ENCODE measurements at regions not wholly inside any gene's neighbourhood (a gene's known extent, or its start where the extent isn't known, plus 50 kb on each side); places are given as distances from the start of the nearest gene placed in this dataset.
"Not testable (repeated sequence)": the region's sequence is repeated elsewhere in the genome, so short reads cannot be mapped to it uniquely, and the experiment has no call there.

DNA sequence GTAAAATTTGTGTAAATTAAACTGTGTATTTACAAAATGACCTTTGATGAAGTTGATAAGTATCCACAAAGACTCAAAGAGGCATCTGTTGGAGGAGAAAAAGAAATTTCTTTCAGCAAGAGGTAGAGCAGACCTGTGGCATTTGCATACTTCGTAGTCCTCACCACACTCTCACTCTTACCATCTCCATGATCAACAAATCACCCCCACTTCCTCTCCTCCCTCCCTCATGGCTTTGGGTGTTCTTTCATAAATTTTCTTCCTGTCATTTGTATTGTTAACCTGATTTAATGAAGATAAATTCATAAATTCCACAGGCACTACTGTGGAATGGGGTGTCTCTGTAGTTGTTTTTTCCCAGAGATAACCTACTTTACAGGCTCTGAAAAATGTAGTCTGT, 366.5 kb downstream of the ZNF674 start:
- no peaks in the 10 kb centered on the region for H3K36me3 ChIP-seq (ENCODE audit: control insufficient read depth in 2 of 2, extremely low read depth in 1 of 2, insufficient read depth in 2 of 2, low read length in 2 of 2)
- DNase-seq (ENCODE audit: low read depth, low spot score) = no peak
- H3K79me2 ChIP-seq (ENCODE audit: control insufficient read depth, insufficient read depth, low read length) = peaks cover 2% of the 10 kb centered on the region
- H2AFZ ChIP-seq (ENCODE audit: control insufficient read depth, low read length) = no peak overlapping the region
- no peak for TF ChIP-seq EZH2 (IDR thresholded peaks at IDR 0.05; ENCODE audit: low read length)
- no peak for TF ChIP-seq CTCF (optimal IDR thresholded peaks at IDR 0.05 in 1 of 3, IDR thresholded peaks at IDR 0.05 in 1 of 3, conservative IDR thresholded peaks at IDR 0.05 in 1 of 3; ENCODE audit: extremely low read depth in 1 of 3, insufficient read depth in 2 of 3, low read length in 3 of 3)
- no peak overlapping the region for H3K4me3 ChIP-seq (ENCODE audit: control insufficient read depth in 2 of 3, extremely low read depth in 1 of 3, insufficient read depth in 2 of 3, low read depth in 1 of 3, low read length in 3 of 3)
- peaks cover 5% of the 10 kb centered on the region for H3K9me3 ChIP-seq (ENCODE audit: control insufficient read depth, low read depth, low read length)
- H3K9me1 ChIP-seq (ENCODE audit: control insufficient read depth, extremely low read depth, insufficient read depth, low read length) = no peaks in the 10 kb centered on the region
- no peak overlapping the region for H3K9ac ChIP-seq (ENCODE audit: control insufficient read depth, extremely low read depth, insufficient read depth, low read length)
- dilution Hi-C loops (cut with MboI; ENCODE audit: extremely low pct_ligation_motif_present, low sequenced_read_pairs) = no loop called here
- H4K20me1 ChIP-seq (ENCODE audit: control insufficient read depth, extremely low read depth, insufficient read depth, low read length) = no peaks in the 10 kb centered on the region
- no peak overlapping the region for H3K27ac ChIP-seq (ENCODE audit: control insufficient read depth, insufficient read depth, low read length)
- H3K4me2 ChIP-seq (ENCODE audit: control insufficient read depth, extremely low read depth, insufficient read depth, low read depth, low read length) = no peak overlapping the region
- FAIRE-seq = no peak
- H3K27me3 ChIP-seq (ENCODE audit: control insufficient read depth, extremely low read depth, insufficient read depth, low read length) = no peaks in the 10 kb centered on the region
- H3K4me1 ChIP-seq (ENCODE audit: control insufficient read depth, extremely low read depth, insufficient read depth, low read length) = peaks cover 16% of the 10 kb centered on the region

DNA sequence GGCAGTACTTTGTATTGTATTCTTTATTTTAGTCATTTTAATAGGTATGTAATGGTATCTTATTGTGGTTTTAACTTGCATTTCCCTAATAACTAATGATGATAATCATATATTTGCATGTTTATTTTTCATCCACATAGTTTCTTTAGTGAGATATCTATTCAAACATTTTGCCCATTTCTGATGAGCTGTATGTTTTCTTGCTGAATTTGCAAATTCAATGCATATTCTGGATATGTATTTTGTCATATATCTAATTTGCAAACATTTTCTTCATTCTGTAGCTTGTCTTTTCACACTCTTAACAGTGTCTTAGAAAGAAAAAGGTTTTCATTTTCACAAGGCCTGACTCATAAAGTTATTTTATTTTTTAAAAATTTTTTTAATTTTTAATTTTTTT, 372.1 kb downstream of the ZNF674 start:
- DNase-seq (ENCODE audit: low read depth, low spot score) (no peak), FAIRE-seq (no peak)
- dilution Hi-C loops (cut with MboI; ENCODE audit: extremely low pct_ligation_motif_present, low sequenced_read_pairs) = no loop called here

DNA sequence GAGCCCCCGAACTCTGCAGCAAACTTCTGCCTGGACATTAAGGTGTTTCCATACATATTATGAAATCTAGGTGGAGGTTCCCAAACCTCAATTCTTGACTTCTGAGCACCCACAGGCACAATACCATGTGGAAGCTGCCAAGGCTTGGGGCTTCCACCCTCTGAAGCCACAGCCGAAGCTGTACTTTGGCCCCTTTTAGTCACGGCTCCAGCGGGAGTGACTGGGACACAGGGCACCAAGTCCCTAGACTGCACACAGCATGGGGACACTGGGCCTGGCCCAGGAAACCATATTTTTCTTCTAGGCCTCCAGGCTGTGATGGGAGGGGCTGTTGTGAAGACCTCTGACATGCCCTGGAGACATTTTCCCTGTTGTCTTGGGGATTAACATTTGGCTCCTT, 373.8 kb downstream of the ZNF674 start:
- H3K9me3 ChIP-seq (ENCODE audit: control insufficient read depth, low read depth, low read length); H3K27me3 ChIP-seq (ENCODE audit: control insufficient read depth, extremely low read depth, insufficient read depth, low read length); FAIRE-seq; H3K4me3 ChIP-seq (ENCODE audit: control insufficient read depth in 2 of 3, extremely low read depth in 1 of 3, insufficient read depth in 2 of 3, low read depth in 1 of 3, low read length in 3 of 3); H3K4me1 ChIP-seq (ENCODE audit: control insufficient read depth, extremely low read depth, insufficient read depth, low read length); H3K4me2 ChIP-seq (ENCODE audit: control insufficient read depth, extremely low read depth, insufficient read depth, low read depth, low read length); H3K79me2 ChIP-seq (ENCODE audit: control insufficient read depth, insufficient read depth, low read length); H3K9me1 ChIP-seq (ENCODE audit: control insufficient read depth, extremely low read depth, insufficient read depth, low read length); H3K27ac ChIP-seq (ENCODE audit: control insufficient read depth, insufficient read depth, low read length); DNase-seq (ENCODE audit: low read depth, low spot score); H4K20me1 ChIP-seq (ENCODE audit: control insufficient read depth, extremely low read depth, insufficient read depth, low read length); H3K36me3 ChIP-seq (ENCODE audit: control insufficient read depth in 2 of 2, extremely low read depth in 1 of 2, insufficient read depth in 2 of 2, low read length in 2 of 2); dilution Hi-C loops (cut with MboI; ENCODE audit: extremely low pct_ligation_motif_present, low sequenced_read_pairs); H3K9ac ChIP-seq (ENCODE audit: control insufficient read depth, extremely low read depth, insufficient read depth, low read length); H2AFZ ChIP-seq (ENCODE audit: control insufficient read depth, low read length): not testable (repeated sequence)

More for the DNA sequence above, 372.1 kb downstream of the ZNF674 start:
- TF ChIP-seq CTCF (optimal IDR thresholded peaks at IDR 0.05 in 1 of 3, IDR thresholded peaks at IDR 0.05 in 1 of 3, conservative IDR thresholded peaks at IDR 0.05 in 1 of 3; ENCODE audit: extremely low read depth in 1 of 3, insufficient read depth in 2 of 3, low read length in 3 of 3) (no peak), EZH2 (IDR thresholded peaks at IDR 0.05; ENCODE audit: low read length) (no peak)
- Histone ChIP-seq H3K9ac (ENCODE audit: control insufficient read depth, extremely low read depth, insufficient read depth, low read length) (no peak overlapping the region), H3K27me3 (ENCODE audit: control insufficient read depth, extremely low read depth, insufficient read depth, low read length) (no peaks in the 10 kb centered on the region), H3K4me2 (ENCODE audit: control insufficient read depth, extremely low read depth, insufficient read depth, low read depth, low read length) (no peak overlapping the region), H3K4me3 (ENCODE audit: control insufficient read depth in 2 of 3, extremely low read depth in 1 of 3, insufficient read depth in 2 of 3, low read depth in 1 of 3, low read length in 3 of 3) (no peak overlapping the region), H3K27ac (ENCODE audit: control insufficient read depth, insufficient read depth, low read length) (no peak overlapping the region), H3K4me1 (ENCODE audit: control insufficient read depth, extremely low read depth, insufficient read depth, low read length) (peaks cover 3% of the 10 kb centered on the region), H4K20me1 (ENCODE audit: control insufficient read depth, extremely low read depth, insufficient read depth, low read length) (no peaks in the 10 kb centered on the region), H3K9me3 (ENCODE audit: control insufficient read depth, low read depth, low read length) (no peaks in the 10 kb centered on the region), H2AFZ (ENCODE audit: control insufficient read depth, low read length) (no peak overlapping the region), H3K79me2 (ENCODE audit: control insufficient read depth, insufficient read depth, low read length) (no peaks in the 10 kb centered on the region), H3K9me1 (ENCODE audit: control insufficient read depth, extremely low read depth, insufficient read depth, low read length) (no peaks in the 10 kb centered on the region), H3K36me3 (ENCODE audit: control insufficient read depth in 2 of 2, extremely low read depth in 1 of 2, insufficient read depth in 2 of 2, low read length in 2 of 2) (no peaks in the 10 kb centered on the region)
